GM12864 (cell line): ENCODE measurements at regions not wholly inside any gene's neighbourhood (a gene's known extent, or its start where the extent isn't known, plus 50 kb on each side); places are given as distances from the start of the nearest gene placed in this dataset.

ENCODE experiments used
- DNase-seq: peaks from one replicate; pipeline ENCODE4 v3.0.0-alpha.2; 2011; ENCODE audit warnings: low read depth
- H3K4me3 ChIP-seq: 2 replicates; pipeline ENCODE4 v1.5.1; 2011; ENCODE audit warnings: mild to moderate bottlenecking, low read depth, low read length, control low read depth
- CTCF ChIP-seq: IDR thresholded peaks from 2 replicates; pipeline ENCODE4 v1.5.1; 2011; ENCODE audit warnings: low read depth, mild to moderate bottlenecking, moderate library complexity, low read length, control low read depth, inconsistent platforms; ENCODE audit errors: missing control alignments

- peak; percentile 10 for DNase-seq
- TF ChIP-seq CTCF, result no peak
These were observed 124.4 kb upstream of the SETBP1 start for GRCh38 chr18:44556296-44556695.

GRCh38 chr18:44557616-44558151 is 123.0 kb upstream of the SETBP1 start:
- TF ChIP-seq CTCF, result no peak
- H3K4me3 ChIP-seq, result no peak overlapping the region

More at GRCh38 chr18:44556296-44556695, 124.4 kb upstream of the SETBP1 start:
- no peak overlapping the region for H3K4me3 ChIP-seq

GRCh38 chr18:44558767-44559166 is 121.9 kb upstream of the SETBP1 start:
- TF ChIP-seq CTCF, result no peak
- H3K4me3 ChIP-seq, result no peak overlapping the region
- DNase-seq, result no peak

More at GRCh38 chr18:44557616-44558151, 123.0 kb upstream of the SETBP1 start:
- DNase-seq, result no peak

- H3K4me3 ChIP-seq, result no peak overlapping the region
- no peak for DNase-seq
- no peak for TF ChIP-seq CTCF
These were observed 117.7 kb upstream of the SETBP1 start for GRCh38 chr18:44562986-44563385.

GRCh38 chr18:44564922-44565321 is 115.8 kb upstream of the SETBP1 start:
- DNase-seq, result no peak
- no peak for TF ChIP-seq CTCF
- no peak overlapping the region for H3K4me3 ChIP-seq

GRCh38 chr18:44568342-44568741 is 112.3 kb upstream of the SETBP1 start:
- TF ChIP-seq CTCF, result no peak
- DNase-seq, result no peak

GRCh38 chr18:44568986-44569385 is 111.7 kb upstream of the SETBP1 start:
- no peak overlapping the region for H3K4me3 ChIP-seq
- DNase-seq, result no peak
- no peak for TF ChIP-seq CTCF

More at GRCh38 chr18:44568342-44568741, 112.3 kb upstream of the SETBP1 start:
- no peak overlapping the region for H3K4me3 ChIP-seq
